ENCODE measurements at regions not wholly inside any gene's neighbourhood (a gene's known extent, or its start where the extent isn't known, plus 50 kb on each side); places are given as distances from the start of the nearest gene placed in this dataset.

GRCh38 chr2:126982935-126983334 lies 84.2 kb downstream of the TEX51 start:
- TF ChIP-seq, protein P1, sequence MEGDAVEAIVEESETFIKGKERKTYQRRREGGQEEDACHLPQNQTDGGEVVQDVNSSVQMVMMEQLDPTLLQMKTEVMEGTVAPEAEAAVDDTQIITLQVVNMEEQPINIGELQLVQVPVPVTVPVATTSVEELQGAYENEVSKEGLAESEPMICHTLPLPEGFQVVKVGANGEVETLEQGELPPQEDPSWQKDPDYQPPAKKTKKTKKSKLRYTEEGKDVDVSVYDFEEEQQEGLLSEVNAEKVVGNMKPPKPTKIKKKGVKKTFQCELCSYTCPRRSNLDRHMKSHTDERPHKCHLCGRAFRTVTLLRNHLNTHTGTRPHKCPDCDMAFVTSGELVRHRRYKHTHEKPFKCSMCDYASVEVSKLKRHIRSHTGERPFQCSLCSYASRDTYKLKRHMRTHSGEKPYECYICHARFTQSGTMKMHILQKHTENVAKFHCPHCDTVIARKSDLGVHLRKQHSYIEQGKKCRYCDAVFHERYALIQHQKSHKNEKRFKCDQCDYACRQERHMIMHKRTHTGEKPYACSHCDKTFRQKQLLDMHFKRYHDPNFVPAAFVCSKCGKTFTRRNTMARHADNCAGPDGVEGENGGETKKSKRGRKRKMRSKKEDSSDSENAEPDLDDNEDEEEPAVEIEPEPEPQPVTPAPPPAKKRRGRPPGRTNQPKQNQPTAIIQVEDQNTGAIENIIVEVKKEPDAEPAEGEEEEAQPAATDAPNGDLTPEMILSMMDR (IDR thresholded peaks at IDR 0.05; ENCODE audit: low read length) = no peak
- no peak for TF ChIP-seq EZH2 (IDR thresholded peaks at IDR 0.05; ENCODE audit: borderline replicate concordance, low read length)
